Prostate gland (tissue), 2 donors: ENCODE measurements at regions not wholly inside any gene's neighbourhood (a gene's known extent, or its start where the extent isn't known, plus 50 kb on each side); places are given as distances from the start of the nearest gene placed in this dataset.

ENCODE experiments used
- DNase-seq: peaks from one replicate; pipeline ENCODE4 v3.0.0-alpha.2; 2019; ENCODE audit warnings: low spot score
- H3K27ac ChIP-seq, 2 donors: fragments of 200-600 bp; sonication (generic); 2 replicates each; pipeline ENCODE4 v1.5.1; 2017 to 2019
- H3K27me3 ChIP-seq: fragments of 200-600 bp; sonication (generic); replicated peaks from 2 replicates; pipeline ENCODE4 v1.5.1; 2019; ENCODE audit not compliant: insufficient read depth
- H3K36me3 ChIP-seq, 2 donors: fragments of 200-600 bp; sonication (generic); 1 replicate in 1 of 2; 2 replicates in 1 of 2; pipeline versions ENCODE4 v1.5.1 to v1.8.1; 2017 to 2019
- H3K4me1 ChIP-seq: fragments of 200-600 bp; sonication (generic); replicated peaks from 2 replicates; pipeline ENCODE4 v1.5.1; 2019
- H3K4me3 ChIP-seq, 2 donors: fragments of 200-600 bp; sonication (generic); 2 replicates each; pipeline ENCODE4 v1.5.1; 2017 to 2019
- H3K9me3 ChIP-seq: fragments of 200-600 bp; sonication (generic); 2 replicates; pipeline ENCODE4 v1.5.1; 2017
- POLR2A ChIP-seq: fragments of 450-650 bp; IDR thresholded peaks from one replicate; pipeline ENCODE4 v1.6.1; 2016; ENCODE audit warnings: antibody characterized with exemption, mild to moderate bottlenecking
- POLR2AphosphoS5 ChIP-seq: sonication (generic); formaldehyde crosslinking; IDR thresholded peaks from one replicate; pipeline ENCODE4 v1.6.1; 2017; ENCODE audit warnings: antibody characterized with exemption
- WGBS: methylation state at CpG from one replicate; pipeline ENCODE4 v1.1.5; 2018; 5-methylcytosine and 5-hydroxymethylcytosine counted together
- intact Hi-C: fragments of 100-400 bp; cut with DNase I; formaldehyde crosslinking; loops from one replicate; pipeline ENCODE4 v1.14.2; 2022
- TF ChIP-seq, protein P1 (sequence below), 4 experiments: fragments of 200-600 bp in 2 of 4; fragments of 450-650 bp in 2 of 4; sonication (generic) in 2 of 4; IDR thresholded peaks; 1 replicate in 3 of 4; 2 replicates in 1 of 4; pipeline ENCODE4 v1.5.1; 2016 to 2019; ENCODE audit warnings: antibody characterized with exemption in 4 of 4, mild to moderate bottlenecking in 2 of 4, moderate library complexity in 2 of 4

DNA sequence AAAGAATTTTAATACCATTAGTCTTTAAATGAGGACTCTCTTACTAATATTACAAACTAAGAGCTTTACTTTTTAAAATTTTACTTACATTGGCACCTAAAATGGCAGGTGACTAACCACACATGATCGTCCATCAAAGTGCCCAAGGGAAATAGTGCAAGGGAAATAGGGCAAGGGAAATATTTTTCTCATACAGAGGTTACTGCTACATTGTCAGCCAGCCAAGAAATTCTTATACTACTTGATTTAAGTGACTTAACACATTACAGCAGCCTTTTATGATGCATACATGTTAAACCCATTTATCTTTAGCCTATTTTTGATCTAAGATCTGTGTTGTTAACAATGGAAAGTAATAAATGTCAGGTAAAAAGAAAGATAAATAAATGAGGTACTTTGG lies 587.2 kb upstream of the PKDCC start:
- Histone ChIP-seq H3K4me1 (no peaks in the 10 kb centered on the region), H3K27ac (no peak overlapping the region), H3K9me3 (no peaks in the 10 kb centered on the region), H3K4me3 (no peak overlapping the region), H3K27me3 (no peaks in the 10 kb centered on the region), H3K36me3 (no peaks in the 10 kb centered on the region)
- TF ChIP-seq POLR2A: no peak
- no peak for TF ChIP-seq POLR2AphosphoS5
- TF ChIP-seq, protein P1, sequence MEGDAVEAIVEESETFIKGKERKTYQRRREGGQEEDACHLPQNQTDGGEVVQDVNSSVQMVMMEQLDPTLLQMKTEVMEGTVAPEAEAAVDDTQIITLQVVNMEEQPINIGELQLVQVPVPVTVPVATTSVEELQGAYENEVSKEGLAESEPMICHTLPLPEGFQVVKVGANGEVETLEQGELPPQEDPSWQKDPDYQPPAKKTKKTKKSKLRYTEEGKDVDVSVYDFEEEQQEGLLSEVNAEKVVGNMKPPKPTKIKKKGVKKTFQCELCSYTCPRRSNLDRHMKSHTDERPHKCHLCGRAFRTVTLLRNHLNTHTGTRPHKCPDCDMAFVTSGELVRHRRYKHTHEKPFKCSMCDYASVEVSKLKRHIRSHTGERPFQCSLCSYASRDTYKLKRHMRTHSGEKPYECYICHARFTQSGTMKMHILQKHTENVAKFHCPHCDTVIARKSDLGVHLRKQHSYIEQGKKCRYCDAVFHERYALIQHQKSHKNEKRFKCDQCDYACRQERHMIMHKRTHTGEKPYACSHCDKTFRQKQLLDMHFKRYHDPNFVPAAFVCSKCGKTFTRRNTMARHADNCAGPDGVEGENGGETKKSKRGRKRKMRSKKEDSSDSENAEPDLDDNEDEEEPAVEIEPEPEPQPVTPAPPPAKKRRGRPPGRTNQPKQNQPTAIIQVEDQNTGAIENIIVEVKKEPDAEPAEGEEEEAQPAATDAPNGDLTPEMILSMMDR (IDR thresholded peaks at IDR 0.05): no peak
- WGBS: 25% methylated on average over 1 of the region's 1 CpG
- intact Hi-C loops: no loop called here
- DNase-seq: no peak

DNA sequence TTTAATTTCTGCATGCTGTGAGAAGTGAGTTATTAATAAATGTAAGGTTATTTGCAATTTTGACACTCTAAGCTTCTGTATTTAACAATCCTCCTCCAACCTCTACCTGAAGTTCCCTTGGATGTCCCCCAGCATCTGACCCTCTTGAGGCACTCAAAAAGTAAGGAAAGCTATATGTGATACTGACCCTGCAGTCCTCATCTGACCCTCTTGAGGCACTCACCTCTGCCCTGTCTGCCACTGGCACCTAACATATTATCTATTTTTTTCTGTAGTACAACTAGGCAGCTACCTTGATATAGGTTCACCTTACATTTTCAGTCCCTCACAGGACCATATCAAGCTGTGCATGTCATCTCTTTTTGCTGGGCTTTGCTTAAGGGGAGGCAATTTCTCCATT lies 583.4 kb upstream of the PKDCC start:
- H3K27me3 ChIP-seq: no peaks in the 10 kb centered on the region
- H3K36me3 ChIP-seq: no peaks in the 10 kb centered on the region
- no peaks in the 10 kb centered on the region for H3K9me3 ChIP-seq
- no peak overlapping the region for H3K27ac ChIP-seq
- H3K4me3 ChIP-seq: no peak overlapping the region
- no peaks in the 10 kb centered on the region for H3K4me1 ChIP-seq
- TF ChIP-seq, protein P1 (IDR thresholded peaks at IDR 0.05): no peak
- TF ChIP-seq POLR2AphosphoS5: no peak
- TF ChIP-seq POLR2A: no peak
- DNase-seq: no peak
- intact Hi-C loops: no loop called here

DNA sequence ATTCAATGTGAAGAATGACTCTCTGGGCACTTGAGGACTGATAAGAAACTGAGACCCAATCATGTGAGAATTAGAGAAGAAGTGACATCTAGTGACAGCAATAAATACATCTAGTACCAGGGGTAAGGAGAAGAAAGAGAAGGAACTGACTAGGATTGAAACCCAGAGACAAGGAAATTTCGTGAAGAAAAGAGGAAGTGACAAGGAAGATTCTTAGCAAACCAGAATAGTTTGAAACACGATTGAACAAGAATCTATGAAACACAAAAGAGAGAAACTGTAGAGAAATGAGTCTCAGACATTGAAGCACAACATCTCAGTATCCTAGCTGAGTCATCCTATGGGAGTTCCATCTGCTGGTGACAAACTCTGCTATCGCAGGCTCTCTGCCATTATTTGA lies 571.9 kb upstream of the PKDCC start:
- TF ChIP-seq POLR2AphosphoS5 (no peak), POLR2A (no peak)
- TF ChIP-seq, protein P1 (IDR thresholded peaks at IDR 0.05): no peak
- H3K4me3 ChIP-seq: no peak overlapping the region
- H3K27me3 ChIP-seq: no peaks in the 10 kb centered on the region
- H3K9me3 ChIP-seq: no peaks in the 10 kb centered on the region
- H3K27ac ChIP-seq: no peak overlapping the region
- no peak for DNase-seq
- 87% methylated on average over 3 of the region's 3 CpGs for WGBS
- H3K36me3 ChIP-seq: no peaks in the 10 kb centered on the region
- H3K4me1 ChIP-seq: no peaks in the 10 kb centered on the region
- intact Hi-C loops: no loop called here

DNA sequence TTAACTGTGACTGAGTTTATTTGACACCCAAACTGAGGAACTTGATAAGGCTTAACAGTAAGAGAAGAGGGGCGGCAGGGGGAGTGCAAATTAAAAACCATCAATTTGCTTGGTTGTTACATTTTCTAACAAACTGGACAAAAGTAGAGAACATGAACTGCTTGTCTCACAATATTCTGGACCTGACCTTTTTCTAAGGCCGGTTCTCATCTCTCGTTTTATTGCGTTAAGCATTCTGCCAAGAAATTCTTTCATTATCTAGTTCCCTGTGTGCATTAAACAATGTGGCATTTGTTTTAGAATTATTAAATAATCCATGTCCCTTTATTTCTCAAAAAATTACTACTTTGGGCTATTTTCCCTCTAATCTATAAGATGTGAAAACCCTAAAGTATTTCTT lies 565.2 kb upstream of the PKDCC start:
- Histone ChIP-seq H3K27ac (no peak overlapping the region), H3K9me3 (no peaks in the 10 kb centered on the region), H3K4me1 (no peaks in the 10 kb centered on the region), H3K27me3 (no peaks in the 10 kb centered on the region), H3K4me3 (no peak overlapping the region), H3K36me3 (no peaks in the 10 kb centered on the region)
- no peak for DNase-seq
- WGBS: 33% methylated on average over 4 of the region's 4 CpGs
- TF ChIP-seq, protein P1 (IDR thresholded peaks at IDR 0.05): no peak
- TF ChIP-seq POLR2AphosphoS5: no peak
- no peak for TF ChIP-seq POLR2A
- intact Hi-C loops: no loop called here

DNA sequence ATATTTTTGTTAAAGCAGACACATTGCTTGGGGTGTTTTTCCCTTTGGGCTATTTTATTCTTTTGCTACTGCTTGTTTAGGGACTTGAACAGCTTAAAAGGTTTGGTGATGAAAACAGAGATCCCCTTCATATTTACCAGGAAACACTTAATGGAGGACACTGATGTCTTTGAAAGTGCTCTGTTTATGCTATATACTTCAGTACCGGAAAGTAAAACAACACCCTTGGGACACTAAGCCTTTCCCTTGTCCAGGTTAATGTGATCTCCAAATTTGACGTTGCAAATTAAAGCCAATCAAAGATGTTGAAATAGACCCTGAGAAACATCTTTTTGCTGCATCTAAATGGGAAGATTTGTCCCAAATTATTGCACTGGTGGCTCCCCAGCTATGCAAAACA lies 564.6 kb upstream of the PKDCC start:
- intact Hi-C loops: no loop called here
- no peaks in the 10 kb centered on the region for H3K9me3 ChIP-seq

More for the DNA sequence above, 564.6 kb upstream of the PKDCC start:
- DNase-seq: no peak
- Histone ChIP-seq H3K4me1 (no peaks in the 10 kb centered on the region), H3K36me3 (no peaks in the 10 kb centered on the region), H3K27ac (no peak overlapping the region), H3K27me3 (no peaks in the 10 kb centered on the region), H3K4me3 (no peak overlapping the region)
- WGBS: 36% methylated on average over 2 of the region's 2 CpGs
- TF ChIP-seq POLR2A (no peak), POLR2AphosphoS5 (no peak)
- TF ChIP-seq, protein P1 (IDR thresholded peaks at IDR 0.05): no peak
